ENCODE measurements at regions not wholly inside any gene's neighbourhood (a gene's known extent, or its start where the extent isn't known, plus 50 kb on each side); places are given as distances from the start of the nearest gene placed in this dataset.

- intact Hi-C loops (cut with DNase I) = no loop called here
- Histone ChIP-seq H3K36me3 (no peaks in the 10 kb centered on the region), H3K4me1 (no peaks in the 10 kb centered on the region), H3K27me3 (no peaks in the 10 kb centered on the region), H3K4me3 (no peak overlapping the region), H3K27ac (no peak overlapping the region), H3K9me3 (no peaks in the 10 kb centered on the region)
- ATAC-seq (no peak), DNase-seq (no peak)
- WGBS (ENCODE audit: insufficient coverage, low coverage, low lambda C conversion rate, missing lambda C conversion rate) = 26% methylated on average over 3 of the region's 3 CpGs
- TF ChIP-seq CTCF (IDR thresholded peaks at IDR 0.05) (no peak), POLR2A (IDR thresholded peaks at IDR 0.05) (no peak)
Observed at GRCh38 chr13:31503626-31504025, 235.7 kb upstream of the RXFP2 start.

GRCh38 chr13:31504918-31505317 lies 234.4 kb upstream of the RXFP2 start:
- Histone ChIP-seq H3K9me3 (no peaks in the 10 kb centered on the region), H3K36me3 (no peaks in the 10 kb centered on the region), H3K4me1 (no peaks in the 10 kb centered on the region), H3K27me3 (no peaks in the 10 kb centered on the region), H3K27ac (no peak overlapping the region), H3K4me3 (no peak overlapping the region)
- TF ChIP-seq POLR2A (IDR thresholded peaks at IDR 0.05) = no peak
- no peak for TF ChIP-seq CTCF (IDR thresholded peaks at IDR 0.05)
- DNase-seq (no peak), ATAC-seq (no peak)
- intact Hi-C loops (cut with DNase I) = no loop called here
- 55% methylated on average over 3 of the region's 3 CpGs for WGBS (ENCODE audit: insufficient coverage, low coverage, low lambda C conversion rate, missing lambda C conversion rate)

- TF ChIP-seq POLR2A (IDR thresholded peaks at IDR 0.05) (no peak), CTCF (IDR thresholded peaks at IDR 0.05) (no peak)
- no peak overlapping the region for H3K27ac ChIP-seq
- ATAC-seq (no peak), DNase-seq (no peak)
- intact Hi-C loops (cut with DNase I) = no loop called here
- peaks cover 0 to 10% of the 10 kb centered on the region in 2 donors for H3K27me3 ChIP-seq
- no peaks in the 10 kb centered on the region for H3K36me3 ChIP-seq
- WGBS (ENCODE audit: insufficient coverage, low coverage, low lambda C conversion rate, missing lambda C conversion rate) = 25% methylated on average over 3 of the region's 3 CpGs
- H3K4me3 ChIP-seq = no peak overlapping the region
- H3K4me1 ChIP-seq = no peaks in the 10 kb centered on the region
- H3K9me3 ChIP-seq = no peaks in the 10 kb centered on the region
Observed at GRCh38 chr13:31512331-31512730, 227.0 kb upstream of the RXFP2 start.

GRCh38 chr13:31514932-31515331 lies 224.4 kb upstream of the RXFP2 start:
- Histone ChIP-seq H3K9me3 (no peaks in the 10 kb centered on the region), H3K27me3 (peaks cover 0 to 10% of the 10 kb centered on the region in 2 donors), H3K27ac (no peak overlapping the region), H3K4me3 (no peak overlapping the region), H3K36me3 (no peaks in the 10 kb centered on the region), H3K4me1 (no peaks in the 10 kb centered on the region)
- WGBS (ENCODE audit: insufficient coverage, low coverage, low lambda C conversion rate, missing lambda C conversion rate) = 80% methylated on average over 1 of the region's 1 CpG
- no peak for TF ChIP-seq POLR2A (IDR thresholded peaks at IDR 0.05)
- no peak for TF ChIP-seq CTCF (IDR thresholded peaks at IDR 0.05)
- intact Hi-C loops (cut with DNase I) = no loop called here
- no peak for ATAC-seq
- DNase-seq = no peak

GRCh38 chr13:31515427-31515826 lies 223.9 kb upstream of the RXFP2 start:
- ATAC-seq = no peak
- no peak for TF ChIP-seq CTCF (IDR thresholded peaks at IDR 0.05)
- no peak for TF ChIP-seq POLR2A (IDR thresholded peaks at IDR 0.05)

More at GRCh38 chr13:31515427-31515826, 223.9 kb upstream of the RXFP2 start:
- Histone ChIP-seq H3K4me3 (no peak overlapping the region), H3K27ac (no peak overlapping the region), H3K4me1 (no peaks in the 10 kb centered on the region), H3K36me3 (no peaks in the 10 kb centered on the region), H3K27me3 (peaks cover 0 to 10% of the 10 kb centered on the region in 2 donors), H3K9me3 (no peaks in the 10 kb centered on the region)
- intact Hi-C loops (cut with DNase I) = no loop called here
- 48% methylated on average over 1 of the region's 1 CpG for WGBS (ENCODE audit: insufficient coverage, low coverage, low lambda C conversion rate, missing lambda C conversion rate)
- no peak for DNase-seq
